Esophagus squamous epithelium (tissue), 5 donors: ENCODE measurements at regions not wholly inside any gene's neighbourhood (a gene's known extent, or its start where the extent isn't known, plus 50 kb on each side); places are given as distances from the start of the nearest gene placed in this dataset.

Experiments
- DNase-seq: peaks from one replicate; lab custom pipeline; 2025; lab: John Stamatoyannopoulos, UW
- H3K27ac ChIP-seq, 4 donors: fragments of 200-600 bp; sonication (generic); one replicate each; pipeline ENCODE4 v1.5.1; 2016 to 2019; ENCODE audit warnings: mild to moderate bottlenecking in 1 of 4
- H3K27me3 ChIP-seq, 4 donors: fragments of 200-600 bp; sonication (generic); 1 replicate in 3 of 4; 2 replicates in 1 of 4; pipeline versions ENCODE4 v1.5.1 to v1.6.0; 2017 to 2021; ENCODE audit warnings: antibody characterized with exemption in 1 of 4
- H3K36me3 ChIP-seq, 3 donors: fragments of 200-600 bp; sonication (generic); one replicate each; pipeline ENCODE4 v1.5.1; 2016 to 2019
- H3K4me1 ChIP-seq, 3 donors: fragments of 200-600 bp; sonication (generic); one replicate each; pipeline ENCODE4 v1.5.1; 2017 to 2019
- H3K4me3 ChIP-seq, 4 donors: fragments of 200-600 bp; sonication (generic); 1 replicate in 3 of 4; 2 replicates in 1 of 4; pipeline ENCODE4 v1.5.1; 2016 to 2019; ENCODE audit warnings: mild to moderate bottlenecking in 2 of 4, moderate library complexity in 1 of 4
- H3K9me3 ChIP-seq, 3 donors: fragments of 200-600 bp; sonication (generic); one replicate each; pipeline ENCODE4 v1.5.1; 2016 to 2019
- POLR2A ChIP-seq, 4 donors: fragments of 450-650 bp; IDR thresholded peaks; one replicate each; pipeline ENCODE4 v1.6.1; 2017; ENCODE audit warnings: antibody characterized with exemption in 4 of 4, mild to moderate bottlenecking in 4 of 4, moderate library complexity in 3 of 4
- WGBS, 2 donors: methylation state at CpG; one replicate each; pipeline ENCODE4 v1.1.5; 2018; 5-methylcytosine and 5-hydroxymethylcytosine counted together
- intact Hi-C: fragments of 100-400 bp; cut with DNase I; formaldehyde crosslinking; loops from one replicate; pipeline ENCODE4 v1.15.0; 2022
- TF ChIP-seq, protein P1 (sequence below), 6 experiments: fragments of 450-650 bp in 4 of 6; fragments of 200-600 bp in 2 of 6; sonication (generic) in 2 of 6; IDR thresholded peaks; one replicate each; pipeline ENCODE4 v1.5.1; 2016 to 2019; ENCODE audit warnings: antibody characterized with exemption in 6 of 6, mild to moderate bottlenecking in 4 of 6, moderate library complexity in 4 of 6
- donor health status: DM: yes; HTN: yes; CAD: no.

DNA sequence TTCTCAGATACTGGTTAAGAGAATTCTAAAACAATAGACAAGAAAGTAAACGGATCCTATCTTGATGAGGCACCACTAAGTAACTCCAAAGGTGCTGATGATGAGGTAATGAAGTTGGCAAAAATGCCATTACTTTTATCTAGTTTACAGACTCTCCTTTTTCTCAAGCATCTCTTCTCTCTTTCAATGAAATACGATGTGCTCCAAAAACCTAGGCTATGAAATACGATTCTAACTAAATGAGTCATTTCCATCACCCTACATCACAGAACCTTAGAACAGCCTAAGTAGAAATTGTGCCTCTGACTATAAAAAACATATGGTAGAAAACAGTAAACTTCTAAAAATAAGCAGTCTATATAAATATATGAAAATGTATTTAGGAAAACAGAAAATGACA lies 58.9 kb upstream of the ARHGAP32 start:
- H3K9me3 ChIP-seq, result no peaks in the 10 kb centered on the region
- no peak for DNase-seq
- H3K4me1 ChIP-seq, result peaks cover 0 to 21% (median 0%) of the 10 kb centered on the region in 3 donors
- no peaks in the 10 kb centered on the region for H3K36me3 ChIP-seq
- 56 to 71% methylated on average over 3 of the region's 3 CpGs for WGBS, 2 donors
- intact Hi-C loops, result no loop called here
- no peak overlapping the region for H3K4me3 ChIP-seq
- no peaks in the 10 kb centered on the region for H3K27me3 ChIP-seq
- no peak overlapping the region for H3K27ac ChIP-seq
- TF ChIP-seq, protein P1, sequence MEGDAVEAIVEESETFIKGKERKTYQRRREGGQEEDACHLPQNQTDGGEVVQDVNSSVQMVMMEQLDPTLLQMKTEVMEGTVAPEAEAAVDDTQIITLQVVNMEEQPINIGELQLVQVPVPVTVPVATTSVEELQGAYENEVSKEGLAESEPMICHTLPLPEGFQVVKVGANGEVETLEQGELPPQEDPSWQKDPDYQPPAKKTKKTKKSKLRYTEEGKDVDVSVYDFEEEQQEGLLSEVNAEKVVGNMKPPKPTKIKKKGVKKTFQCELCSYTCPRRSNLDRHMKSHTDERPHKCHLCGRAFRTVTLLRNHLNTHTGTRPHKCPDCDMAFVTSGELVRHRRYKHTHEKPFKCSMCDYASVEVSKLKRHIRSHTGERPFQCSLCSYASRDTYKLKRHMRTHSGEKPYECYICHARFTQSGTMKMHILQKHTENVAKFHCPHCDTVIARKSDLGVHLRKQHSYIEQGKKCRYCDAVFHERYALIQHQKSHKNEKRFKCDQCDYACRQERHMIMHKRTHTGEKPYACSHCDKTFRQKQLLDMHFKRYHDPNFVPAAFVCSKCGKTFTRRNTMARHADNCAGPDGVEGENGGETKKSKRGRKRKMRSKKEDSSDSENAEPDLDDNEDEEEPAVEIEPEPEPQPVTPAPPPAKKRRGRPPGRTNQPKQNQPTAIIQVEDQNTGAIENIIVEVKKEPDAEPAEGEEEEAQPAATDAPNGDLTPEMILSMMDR (IDR thresholded peaks at IDR 0.05), result no peak

GRCh38 chr11:129249923-129250322 lies 57.8 kb upstream of the ARHGAP32 start:
- no peaks in the 10 kb centered on the region for H3K9me3 ChIP-seq
- H3K4me1 ChIP-seq, result peaks cover 0 to 21% (median 0%) of the 10 kb centered on the region in 3 donors
- no peak for DNase-seq
- no peaks in the 10 kb centered on the region for H3K27me3 ChIP-seq
- WGBS, 2 donors, result 62 to 83% methylated on average over 2 of the region's 2 CpGs
- no peak overlapping the region for H3K27ac ChIP-seq
- no peaks in the 10 kb centered on the region for H3K36me3 ChIP-seq
- no peak for TF ChIP-seq POLR2A (IDR thresholded peaks at IDR 0.05)
- TF ChIP-seq, protein P1 (IDR thresholded peaks at IDR 0.05), result no peak
- intact Hi-C loops, result no loop called here
- no peak overlapping the region for H3K4me3 ChIP-seq

DNA sequence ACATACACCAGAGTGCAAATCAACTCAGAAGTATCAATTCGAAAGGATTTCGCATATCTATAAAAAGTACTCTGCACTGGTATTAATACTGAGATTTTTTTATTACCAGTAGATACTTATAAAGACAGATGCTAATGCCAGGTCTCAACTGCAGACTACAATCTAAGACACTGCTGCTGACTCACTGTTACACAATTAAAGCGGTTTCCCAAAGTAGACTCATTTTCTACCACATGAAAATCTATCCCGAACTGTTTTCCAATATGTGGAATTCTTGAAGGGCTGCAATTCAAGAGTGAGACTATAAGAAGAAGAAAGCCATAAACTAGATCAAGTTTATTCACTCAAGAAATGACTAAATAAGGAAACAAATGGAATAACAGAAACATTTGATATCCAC lies 57.2 kb upstream of the ARHGAP32 start:
- intact Hi-C loops, result no loop called here
- H3K27me3 ChIP-seq, result no peaks in the 10 kb centered on the region
- TF ChIP-seq POLR2A (IDR thresholded peaks at IDR 0.05), result no peak
- TF ChIP-seq, protein P1 (IDR thresholded peaks at IDR 0.05), result no peak
- no peak for DNase-seq
- no peak overlapping the region for H3K4me3 ChIP-seq
- H3K4me1 ChIP-seq, result peaks cover 0 to 21% (median 0%) of the 10 kb centered on the region in 3 donors
- no peaks in the 10 kb centered on the region for H3K36me3 ChIP-seq
- H3K9me3 ChIP-seq, result no peaks in the 10 kb centered on the region
- no peak overlapping the region for H3K27ac ChIP-seq
- 72 to 75% methylated on average over 4 of the region's 4 CpGs for WGBS, 2 donors

- H3K4me3 ChIP-seq, result no peak overlapping the region
- TF ChIP-seq, protein P1 (IDR thresholded peaks at IDR 0.05), result no peak
- TF ChIP-seq POLR2A (IDR thresholded peaks at IDR 0.05), result no peak
- H3K4me1 ChIP-seq, result peaks cover 0 to 21% (median 0%) of the 10 kb centered on the region in 3 donors
- no peaks in the 10 kb centered on the region for H3K9me3 ChIP-seq
- H3K27ac ChIP-seq, result no peak overlapping the region
- DNase-seq, result no peak
- no peaks in the 10 kb centered on the region for H3K36me3 ChIP-seq
- WGBS, 2 donors, result 50 to 51% methylated on average over 4 of the region's 4 CpGs
- intact Hi-C loops, result no loop called here
- H3K27me3 ChIP-seq, result no peaks in the 10 kb centered on the region
Observed at GRCh38 chr11:129248618-129249017, 56.5 kb upstream of the ARHGAP32 start.

DNA sequence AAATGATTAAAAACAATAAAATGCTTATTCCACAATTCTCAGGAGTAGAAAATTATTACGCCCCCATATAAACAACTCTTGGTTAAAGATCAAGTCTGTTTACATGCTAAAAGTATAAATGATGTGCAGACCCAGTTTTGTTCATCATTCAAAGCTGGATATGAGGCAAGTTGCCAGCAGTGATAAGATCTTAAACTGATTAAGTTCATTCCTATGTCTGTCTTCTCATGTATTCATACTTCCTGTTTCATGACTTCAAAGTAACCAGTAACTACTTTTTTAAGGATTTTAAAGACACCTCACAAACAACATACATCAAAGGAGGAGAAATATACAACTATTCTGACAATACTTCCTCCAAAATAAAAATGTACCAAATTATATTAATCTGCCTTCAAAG lies 55.0 kb upstream of the ARHGAP32 start:
- TF ChIP-seq POLR2A (IDR thresholded peaks at IDR 0.05), result no peak
- TF ChIP-seq, protein P1 (IDR thresholded peaks at IDR 0.05), result no peak
- H3K36me3 ChIP-seq, result no peaks in the 10 kb centered on the region
- WGBS, 2 donors, result 68 to 88% methylated on average over 1 of the region's 1 CpG
- H3K4me1 ChIP-seq, result peaks cover 0 to 21% (median 0%) of the 10 kb centered on the region in 3 donors
- no peak overlapping the region for H3K4me3 ChIP-seq
- H3K9me3 ChIP-seq, result no peaks in the 10 kb centered on the region
- intact Hi-C loops, result no loop called here
- H3K27ac ChIP-seq, result no peak overlapping the region
- H3K27me3 ChIP-seq, result no peaks in the 10 kb centered on the region
- no peak for DNase-seq
